GM12865 (cell line): ENCODE measurements at regions not wholly inside any gene's neighbourhood (a gene's known extent, or its start where the extent isn't known, plus 50 kb on each side); places are given as distances from the start of the nearest gene placed in this dataset.

Experiments
- DNase-seq: peaks from one replicate; pipeline ENCODE4 v3.0.0; 2010; ENCODE audit warnings: low read depth
- H3K4me3 ChIP-seq: 2 replicates; pipeline ENCODE4 v1.5.1; 2011; ENCODE audit warnings: mild to moderate bottlenecking, low read depth, low read length, control low read depth
- TF ChIP-seq, protein P1 (sequence below): IDR thresholded peaks from 2 replicates; pipeline ENCODE4 v1.5.1; 2011; ENCODE audit warnings: low read length, control low read depth, low read depth, inconsistent platforms; ENCODE audit not compliant: insufficient read depth; ENCODE audit errors: missing control alignments

GRCh38 chr11:69210310-69211035 is 54.7 kb downstream of the SMIM38 start:
- H3K4me3 ChIP-seq, result no peak overlapping the region
- DNase-seq, result peak; percentile 11
- TF ChIP-seq, protein P1, sequence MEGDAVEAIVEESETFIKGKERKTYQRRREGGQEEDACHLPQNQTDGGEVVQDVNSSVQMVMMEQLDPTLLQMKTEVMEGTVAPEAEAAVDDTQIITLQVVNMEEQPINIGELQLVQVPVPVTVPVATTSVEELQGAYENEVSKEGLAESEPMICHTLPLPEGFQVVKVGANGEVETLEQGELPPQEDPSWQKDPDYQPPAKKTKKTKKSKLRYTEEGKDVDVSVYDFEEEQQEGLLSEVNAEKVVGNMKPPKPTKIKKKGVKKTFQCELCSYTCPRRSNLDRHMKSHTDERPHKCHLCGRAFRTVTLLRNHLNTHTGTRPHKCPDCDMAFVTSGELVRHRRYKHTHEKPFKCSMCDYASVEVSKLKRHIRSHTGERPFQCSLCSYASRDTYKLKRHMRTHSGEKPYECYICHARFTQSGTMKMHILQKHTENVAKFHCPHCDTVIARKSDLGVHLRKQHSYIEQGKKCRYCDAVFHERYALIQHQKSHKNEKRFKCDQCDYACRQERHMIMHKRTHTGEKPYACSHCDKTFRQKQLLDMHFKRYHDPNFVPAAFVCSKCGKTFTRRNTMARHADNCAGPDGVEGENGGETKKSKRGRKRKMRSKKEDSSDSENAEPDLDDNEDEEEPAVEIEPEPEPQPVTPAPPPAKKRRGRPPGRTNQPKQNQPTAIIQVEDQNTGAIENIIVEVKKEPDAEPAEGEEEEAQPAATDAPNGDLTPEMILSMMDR, result no peak

- TF ChIP-seq, protein P1, result no peak
- H3K4me3 ChIP-seq, result no peak overlapping the region
- no peak for DNase-seq
Measured at GRCh38 chr11:69211540-69211919, 55.8 kb downstream of the SMIM38 start.

DNA sequence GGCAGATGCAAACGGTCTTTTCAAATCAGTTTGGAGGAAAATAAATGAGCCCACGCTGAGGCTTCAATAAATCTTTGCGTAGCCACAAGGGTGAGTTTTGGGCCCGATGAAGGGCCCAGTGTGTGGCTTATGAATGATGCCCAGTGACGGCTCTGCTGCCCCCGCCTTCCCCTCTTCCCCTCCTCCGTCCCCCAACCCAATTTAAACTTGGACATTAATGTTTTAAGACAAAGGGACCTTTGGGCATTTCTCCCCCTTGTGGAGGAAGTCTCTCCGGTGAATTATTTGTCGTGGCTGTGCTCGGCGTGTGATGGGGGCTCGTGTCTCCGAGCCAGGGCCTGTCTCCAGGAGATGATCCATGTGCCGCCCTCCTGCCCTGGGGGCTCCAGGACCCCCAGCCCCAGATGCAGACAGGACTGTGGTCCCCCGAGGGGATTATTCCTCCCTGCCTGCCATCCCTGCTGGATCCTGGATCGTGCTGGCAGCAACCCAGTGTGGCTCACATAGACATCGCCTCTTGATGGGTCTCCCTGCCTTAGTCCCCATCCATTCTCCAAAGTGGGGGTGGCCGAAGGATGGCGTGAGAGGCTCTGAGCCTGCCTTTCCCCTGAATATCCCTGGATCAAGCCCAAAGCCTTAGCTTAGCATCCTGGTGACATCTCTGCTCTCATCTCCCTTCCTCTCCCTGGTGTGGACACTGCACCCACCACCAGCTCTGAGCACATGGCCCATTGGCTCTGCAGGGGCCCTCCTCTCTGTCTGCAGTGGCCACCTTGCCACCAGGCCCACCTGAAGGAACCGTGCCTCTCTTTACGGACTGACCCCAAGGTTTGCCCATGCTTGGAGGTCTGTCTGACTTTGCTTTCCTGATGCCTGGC is 56.4 kb downstream of the SMIM38 start:
- no peak for DNase-seq
- TF ChIP-seq, protein P1, result no peak
- no peak overlapping the region for H3K4me3 ChIP-seq

GRCh38 chr11:69212798-69213110 is 57.0 kb downstream of the SMIM38 start:
- TF ChIP-seq, protein P1, result no peak
- no peak for DNase-seq
- no peak overlapping the region for H3K4me3 ChIP-seq

DNA sequence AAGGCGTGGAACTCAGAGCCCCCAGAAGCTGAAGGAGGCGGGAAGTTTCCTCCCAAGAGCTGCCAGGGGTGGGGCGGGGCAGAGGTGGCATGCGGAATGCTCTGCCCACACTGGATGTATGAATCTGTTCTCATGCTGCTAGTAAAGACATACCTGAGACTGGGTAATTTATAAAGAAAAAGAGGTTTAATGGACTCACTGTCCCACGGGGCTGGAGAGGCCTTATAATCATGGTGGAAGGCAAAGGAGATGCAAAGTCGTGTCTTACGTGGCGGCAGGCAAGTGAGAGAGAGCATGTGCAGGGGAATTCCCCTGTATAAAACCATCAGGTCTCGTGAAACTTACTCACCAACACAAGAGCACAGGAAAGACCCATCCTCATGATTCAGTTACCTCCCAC is 57.6 kb downstream of the SMIM38 start:
- TF ChIP-seq, protein P1, result no peak
- H3K4me3 ChIP-seq, result no peak overlapping the region
- DNase-seq, result peak; percentile 40

DNA sequence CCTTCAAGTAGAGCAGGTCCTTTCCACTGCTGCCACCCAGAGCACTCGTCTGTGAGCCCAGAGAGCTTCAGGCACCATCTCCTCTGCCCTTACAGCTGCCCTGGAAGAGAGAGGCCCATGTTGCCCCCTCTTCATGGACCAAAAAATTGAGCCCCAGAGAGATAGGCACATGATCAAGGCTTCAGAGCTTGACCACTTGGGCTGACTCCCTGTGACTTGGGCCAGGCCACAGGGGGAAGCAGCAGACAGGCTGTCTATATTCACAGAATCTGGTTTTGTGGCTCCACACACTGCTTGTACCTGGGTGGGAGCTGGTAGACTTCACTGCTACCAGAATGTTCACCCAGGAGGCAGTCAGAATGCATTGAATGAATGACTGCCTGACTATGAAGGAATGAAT is 58.2 kb downstream of the SMIM38 start:
- TF ChIP-seq, protein P1, result no peak
- DNase-seq, result no peak
- no peak overlapping the region for H3K4me3 ChIP-seq
